Transverse colon (tissue), 4 donors: ENCODE measurements at regions not wholly inside any gene's neighbourhood (a gene's known extent, or its start where the extent isn't known, plus 50 kb on each side); places are given as distances from the start of the nearest gene placed in this dataset.

ENCODE experiments used
- POLR2AphosphoS5 ChIP-seq, 3 donors: sonication (generic); formaldehyde crosslinking; IDR thresholded peaks; one replicate each; pipeline ENCODE4 v1.6.1; 2016; ENCODE audit warnings: antibody characterized with exemption in 3 of 3
- TF ChIP-seq, protein P1 (sequence below), 5 experiments: fragments of 200-600 bp in 3 of 5; fragments of 450-650 bp in 2 of 5; sonication (generic) in 3 of 5; IDR thresholded peaks; 1 replicate in 2 of 5; 2 replicates in 3 of 5; pipeline ENCODE4 v1.5.1; 2016 to 2017; ENCODE audit warnings: antibody characterized with exemption in 5 of 5, inconsistent platforms in 3 of 5, mild to moderate bottlenecking in 2 of 5, moderate library complexity in 1 of 5

DNA sequence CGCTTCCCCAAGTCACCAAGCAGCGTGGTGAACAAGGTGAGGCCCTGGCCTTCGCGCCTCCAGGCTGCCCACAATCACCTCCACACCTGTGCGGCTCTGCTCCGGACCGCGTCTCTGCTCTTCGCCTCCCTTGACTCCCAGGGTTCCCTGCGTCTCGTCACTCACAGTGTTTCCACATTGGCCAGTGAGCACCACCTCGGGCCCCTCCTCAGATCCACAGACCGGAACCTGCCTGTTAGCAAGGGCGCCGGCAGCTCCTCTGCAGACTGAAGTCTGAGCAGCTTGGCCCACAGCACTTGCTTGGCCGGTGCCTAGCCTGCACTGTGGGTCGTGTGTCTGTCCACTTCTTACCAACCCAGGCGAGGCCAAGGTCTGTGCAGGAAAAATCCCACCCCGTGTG lies 155.3 kb upstream of the ALKAL2 start:
- TF ChIP-seq, protein P1, sequence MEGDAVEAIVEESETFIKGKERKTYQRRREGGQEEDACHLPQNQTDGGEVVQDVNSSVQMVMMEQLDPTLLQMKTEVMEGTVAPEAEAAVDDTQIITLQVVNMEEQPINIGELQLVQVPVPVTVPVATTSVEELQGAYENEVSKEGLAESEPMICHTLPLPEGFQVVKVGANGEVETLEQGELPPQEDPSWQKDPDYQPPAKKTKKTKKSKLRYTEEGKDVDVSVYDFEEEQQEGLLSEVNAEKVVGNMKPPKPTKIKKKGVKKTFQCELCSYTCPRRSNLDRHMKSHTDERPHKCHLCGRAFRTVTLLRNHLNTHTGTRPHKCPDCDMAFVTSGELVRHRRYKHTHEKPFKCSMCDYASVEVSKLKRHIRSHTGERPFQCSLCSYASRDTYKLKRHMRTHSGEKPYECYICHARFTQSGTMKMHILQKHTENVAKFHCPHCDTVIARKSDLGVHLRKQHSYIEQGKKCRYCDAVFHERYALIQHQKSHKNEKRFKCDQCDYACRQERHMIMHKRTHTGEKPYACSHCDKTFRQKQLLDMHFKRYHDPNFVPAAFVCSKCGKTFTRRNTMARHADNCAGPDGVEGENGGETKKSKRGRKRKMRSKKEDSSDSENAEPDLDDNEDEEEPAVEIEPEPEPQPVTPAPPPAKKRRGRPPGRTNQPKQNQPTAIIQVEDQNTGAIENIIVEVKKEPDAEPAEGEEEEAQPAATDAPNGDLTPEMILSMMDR (IDR thresholded peaks at IDR 0.05) = no peak
- TF ChIP-seq POLR2AphosphoS5 (IDR thresholded peaks at IDR 0.05) = no peak
